ENCODE measurements at regions not wholly inside any gene's neighbourhood (a gene's known extent, or its start where the extent isn't known, plus 50 kb on each side); places are given as distances from the start of the nearest gene placed in this dataset.

DNA sequence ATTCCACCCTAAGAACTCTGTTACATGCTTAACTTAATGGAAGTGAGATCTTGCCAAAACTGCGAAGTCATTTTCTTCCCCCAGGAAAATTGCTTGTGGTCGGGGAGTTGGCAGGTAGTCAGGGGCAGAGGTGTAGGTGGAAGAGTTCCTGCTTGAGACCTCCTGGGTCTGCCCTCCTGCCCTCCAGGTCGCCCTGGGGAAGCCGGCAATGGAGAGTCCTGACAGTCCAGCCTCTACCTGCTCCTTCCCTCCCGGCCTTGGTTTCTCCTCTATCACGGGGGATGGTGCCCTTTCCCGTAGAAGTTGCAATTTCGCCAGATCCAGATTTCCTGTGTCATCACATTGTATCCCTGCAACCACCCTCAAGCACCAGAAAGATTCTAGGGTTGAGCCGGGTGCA, 463.8 kb downstream of the MATN1 start:
- no peak for DNase-seq

DNA sequence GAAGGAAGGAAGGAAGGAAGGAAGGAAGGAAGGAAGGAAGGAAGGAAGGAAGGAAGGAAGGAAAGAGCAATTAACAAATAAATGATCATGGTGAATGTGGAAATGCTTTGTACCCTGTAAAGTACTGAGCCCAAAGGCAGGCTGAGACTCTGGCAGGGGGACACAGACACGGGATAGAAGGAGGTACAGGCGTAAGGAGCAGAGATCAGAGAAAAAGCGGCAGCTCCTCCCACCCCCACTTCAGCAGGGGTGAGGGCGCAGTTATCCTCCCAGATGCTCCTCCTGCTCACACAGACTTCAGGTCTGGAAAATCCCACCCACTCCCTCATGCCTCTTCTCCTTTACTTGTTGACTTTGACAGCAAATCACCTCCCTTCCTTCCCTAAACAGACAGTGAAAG, 464.5 kb downstream of the MATN1 start:
- DNase-seq, result no peak

DNA sequence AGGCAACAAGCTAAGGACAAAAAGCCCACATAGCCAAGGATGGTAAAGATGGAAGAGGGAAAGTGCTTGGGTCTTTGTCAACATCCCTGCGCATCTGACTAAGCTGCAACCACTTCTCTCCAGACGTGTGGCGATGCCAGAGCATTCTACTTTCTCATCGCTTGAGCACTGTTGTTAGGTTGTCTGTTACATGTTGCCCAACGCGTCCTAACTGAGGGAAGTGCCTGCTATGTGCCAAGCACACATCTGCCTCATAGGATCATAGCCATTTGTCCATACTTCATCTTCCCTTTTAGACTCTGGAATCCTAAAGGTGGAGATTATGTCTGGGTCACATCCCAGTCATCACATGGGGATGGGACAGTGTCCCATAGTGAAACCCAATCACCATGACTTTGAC, 464.9 kb downstream of the MATN1 start:
- DNase-seq, result no peak

DNA sequence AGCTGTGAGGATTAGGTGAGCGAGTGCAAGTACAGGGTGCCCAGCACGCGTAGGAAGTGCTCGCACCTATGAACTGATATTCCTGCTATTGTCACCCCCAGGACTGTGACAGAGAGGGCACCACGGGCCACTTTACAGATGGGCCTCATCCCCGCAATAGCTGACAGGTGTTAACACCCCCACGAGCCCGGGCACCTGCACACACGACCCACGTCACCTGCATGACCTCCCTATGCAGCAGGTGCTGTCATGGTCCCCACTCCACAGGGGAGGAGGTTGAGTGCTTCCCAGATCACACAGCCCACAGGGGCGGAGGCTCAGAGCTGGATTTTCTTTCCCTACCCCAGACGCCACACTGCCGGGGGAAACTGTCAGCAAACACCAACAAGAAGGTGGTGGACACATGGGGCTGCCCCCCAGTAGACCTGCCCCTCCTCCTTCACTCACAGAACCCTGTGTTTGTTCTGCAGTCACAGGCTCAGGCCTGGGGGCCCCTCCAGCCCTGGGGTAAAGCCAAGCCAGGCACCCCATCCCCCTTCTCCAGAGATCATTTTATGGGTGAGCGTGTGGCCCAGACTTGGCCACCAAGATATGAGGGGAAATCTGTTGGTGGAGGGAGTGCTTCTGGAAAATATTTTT, 465.5 kb downstream of the MATN1 start:
- no peak for DNase-seq

DNA sequence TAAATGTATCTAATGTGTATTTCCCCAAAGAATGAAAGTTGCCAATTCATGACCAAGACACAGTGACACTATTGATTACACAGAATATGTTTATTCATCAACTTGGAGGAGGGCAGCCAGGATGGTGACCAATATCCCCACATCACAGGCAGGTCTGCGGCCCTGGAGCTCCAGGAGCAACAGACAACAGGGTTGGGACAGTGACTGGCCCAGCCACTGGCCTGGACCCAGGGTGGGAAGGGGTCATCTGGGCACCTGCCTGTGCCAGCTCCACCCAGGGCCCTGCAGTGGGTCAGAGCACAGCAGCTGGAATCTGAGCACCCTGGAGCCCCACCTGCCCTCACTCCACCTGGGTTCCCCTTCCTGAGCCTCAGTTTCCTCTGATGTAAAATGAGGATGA, 466.1 kb downstream of the MATN1 start:
- DNase-seq, result no peak

DNA sequence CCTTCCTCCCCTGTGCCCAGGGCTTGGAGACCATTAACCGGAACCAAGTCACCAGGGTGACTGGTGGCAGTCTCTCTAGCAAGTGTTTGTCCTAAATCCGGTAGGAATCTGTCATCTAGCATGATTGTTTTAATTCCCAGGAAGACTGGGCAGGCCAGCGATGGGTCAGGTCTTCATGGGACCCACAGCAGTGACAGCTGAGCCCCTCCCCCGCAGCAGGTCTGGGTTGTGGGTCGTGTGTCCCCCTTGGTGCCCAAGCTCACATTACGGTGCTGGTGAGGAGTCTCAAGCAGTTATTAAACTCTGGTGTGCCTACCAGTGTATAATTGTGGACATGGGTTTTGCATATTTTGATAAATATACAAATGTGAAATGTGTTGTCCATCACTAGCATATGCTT, 466.5 kb downstream of the MATN1 start:
- no peak for DNase-seq

DNA sequence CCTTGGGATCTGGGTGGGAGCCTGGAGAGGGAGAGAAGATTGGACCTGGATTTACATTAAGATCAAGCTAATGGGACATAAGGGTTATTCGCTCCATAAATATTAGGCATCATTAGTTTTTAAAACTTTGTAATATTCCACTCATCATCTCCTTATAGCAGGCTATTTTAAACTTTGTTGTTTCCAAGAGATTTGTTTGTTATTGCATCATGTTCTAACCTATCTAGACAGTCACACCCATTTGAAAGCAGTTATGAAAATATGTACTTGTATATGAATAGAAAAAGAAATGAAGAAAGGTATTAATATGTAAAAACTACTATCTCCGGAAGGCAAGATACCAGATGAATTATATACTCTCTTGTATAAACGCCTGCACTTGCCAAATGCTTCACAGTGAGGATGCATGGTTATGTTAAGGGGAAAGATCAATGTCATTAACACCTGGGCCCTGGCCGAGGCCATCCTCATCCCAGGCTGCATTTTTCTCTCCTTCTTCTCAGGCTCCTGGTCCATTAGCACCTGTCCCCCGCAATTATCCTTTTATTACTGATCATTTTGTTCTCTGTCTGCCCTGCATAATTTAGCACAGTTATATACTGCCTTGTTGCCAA, 468.2 kb downstream of the MATN1 start:
- DNase-seq, result no peak

DNA sequence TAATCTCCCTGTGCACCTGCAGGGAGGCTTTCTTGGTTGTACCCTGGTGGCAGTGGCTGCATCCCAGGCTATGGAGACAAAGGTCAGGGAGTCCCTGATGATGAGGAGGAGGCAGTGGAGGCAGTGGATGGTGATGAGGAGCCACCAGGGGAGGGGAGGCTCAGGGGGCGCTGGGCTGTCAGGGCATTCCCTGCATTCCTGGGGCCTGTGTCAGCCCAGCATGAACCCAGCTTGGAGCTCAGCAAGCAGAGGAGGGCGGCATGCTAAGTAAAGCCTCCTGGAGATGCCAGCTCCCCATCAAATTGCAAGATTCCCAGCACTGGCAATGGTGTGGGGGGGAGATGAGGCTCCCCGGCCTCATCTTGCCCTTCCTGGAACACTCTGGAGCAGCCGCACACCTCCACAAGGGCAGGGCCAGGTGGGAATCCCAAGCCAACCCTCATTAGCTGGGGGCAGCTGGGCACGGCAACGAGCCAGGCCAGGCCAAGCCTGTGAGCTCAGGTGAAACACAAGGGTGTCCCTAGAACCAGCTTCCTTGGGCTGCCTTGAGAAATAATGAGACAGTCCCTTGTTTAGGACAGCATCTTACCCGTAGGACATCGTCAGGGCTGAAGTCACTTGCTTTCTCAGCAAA, 469.5 kb downstream of the MATN1 start:
- no peak for DNase-seq

DNA sequence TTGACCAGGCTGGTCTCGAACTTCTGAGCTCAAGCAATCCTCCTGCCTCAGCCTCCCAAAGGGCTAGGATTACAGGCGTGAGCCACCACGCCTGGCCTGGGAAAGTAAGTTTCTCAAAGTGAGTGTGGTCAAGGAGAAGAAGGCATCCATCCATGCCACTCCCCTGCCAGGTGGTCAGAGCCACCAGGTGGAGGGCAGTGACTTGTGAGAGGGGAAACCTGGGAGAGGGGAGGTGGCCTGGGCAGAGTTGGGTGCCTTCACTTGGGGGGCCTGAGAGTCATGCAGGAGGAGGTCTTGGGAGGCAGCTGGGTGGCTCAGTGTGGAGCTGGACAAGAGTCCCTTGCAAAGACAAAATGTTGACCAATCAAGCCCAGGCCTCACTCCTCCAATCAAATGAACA, 470.0 kb downstream of the MATN1 start:
- DNase-seq, result no peak

DNA sequence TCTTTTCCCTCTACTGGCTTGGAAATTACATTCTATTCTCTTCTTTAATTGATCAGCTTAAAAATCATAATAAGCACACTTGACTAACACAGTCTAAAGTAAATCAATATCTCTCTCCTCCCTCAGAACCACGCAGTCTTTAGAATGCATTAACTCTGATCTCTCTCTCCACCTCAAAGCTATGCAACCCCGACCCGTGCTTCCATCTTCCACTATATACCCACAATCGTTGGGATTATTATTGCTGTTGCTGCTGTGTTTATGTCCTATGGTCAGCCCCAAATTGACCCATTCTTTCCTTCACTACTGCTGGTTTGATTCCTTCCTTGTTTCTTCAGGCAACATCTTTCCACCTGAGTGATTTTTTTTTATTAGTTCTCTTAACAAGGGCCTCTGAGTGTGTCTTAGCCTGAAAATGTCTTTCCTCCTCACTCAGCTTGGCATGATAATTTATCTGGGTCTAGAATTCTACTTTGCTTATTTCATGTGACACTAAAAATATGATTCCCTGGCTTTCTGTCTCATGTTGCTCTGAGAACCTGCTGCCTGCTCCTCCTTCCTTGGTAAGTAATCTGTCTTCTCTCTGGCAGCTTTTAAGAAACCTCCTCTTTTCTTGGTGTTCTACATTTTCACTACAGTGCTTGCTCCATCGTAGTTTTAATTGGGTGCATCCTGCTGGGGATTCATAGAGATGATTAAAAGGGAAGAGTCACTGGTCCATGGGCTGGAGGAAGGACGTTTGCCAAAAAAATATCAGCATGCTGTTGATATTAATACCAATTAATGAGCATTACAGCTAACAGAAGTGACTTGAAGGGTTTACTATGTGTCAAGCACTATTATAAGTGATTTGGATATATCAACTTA, 472.2 kb downstream of the MATN1 start:
- DNase-seq, result no peak

DNA sequence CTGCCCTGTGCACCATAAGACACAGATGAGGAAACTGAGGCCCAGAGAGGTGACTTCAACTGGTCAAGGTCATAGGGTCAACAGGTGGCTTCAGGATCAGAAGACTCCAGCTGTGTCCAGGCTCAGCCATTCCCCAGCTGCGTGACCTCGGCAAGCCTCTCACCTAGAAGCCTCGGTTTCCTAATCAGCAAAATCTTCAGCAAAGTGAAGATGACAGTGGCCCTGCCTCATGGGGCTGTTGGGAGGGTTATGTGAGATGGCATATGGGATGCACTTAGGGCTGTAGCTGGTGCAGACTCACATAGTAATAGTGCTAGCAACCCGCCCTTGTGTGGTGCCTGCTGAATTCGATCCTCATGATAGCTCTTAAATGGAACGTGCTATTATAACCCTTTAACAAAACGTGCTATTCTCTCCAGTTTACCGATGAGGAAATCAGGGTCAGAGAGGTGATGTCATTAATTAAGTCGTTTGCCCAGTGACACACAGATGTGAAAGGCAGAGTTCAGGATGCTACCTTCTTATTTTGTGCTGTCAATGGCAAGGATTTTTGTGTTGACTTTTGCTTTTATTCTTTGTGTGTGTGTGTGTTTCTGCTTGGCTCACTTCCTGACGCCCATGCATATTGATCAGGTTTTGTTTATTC, 472.9 kb downstream of the MATN1 start:
- no peak for DNase-seq

DNA sequence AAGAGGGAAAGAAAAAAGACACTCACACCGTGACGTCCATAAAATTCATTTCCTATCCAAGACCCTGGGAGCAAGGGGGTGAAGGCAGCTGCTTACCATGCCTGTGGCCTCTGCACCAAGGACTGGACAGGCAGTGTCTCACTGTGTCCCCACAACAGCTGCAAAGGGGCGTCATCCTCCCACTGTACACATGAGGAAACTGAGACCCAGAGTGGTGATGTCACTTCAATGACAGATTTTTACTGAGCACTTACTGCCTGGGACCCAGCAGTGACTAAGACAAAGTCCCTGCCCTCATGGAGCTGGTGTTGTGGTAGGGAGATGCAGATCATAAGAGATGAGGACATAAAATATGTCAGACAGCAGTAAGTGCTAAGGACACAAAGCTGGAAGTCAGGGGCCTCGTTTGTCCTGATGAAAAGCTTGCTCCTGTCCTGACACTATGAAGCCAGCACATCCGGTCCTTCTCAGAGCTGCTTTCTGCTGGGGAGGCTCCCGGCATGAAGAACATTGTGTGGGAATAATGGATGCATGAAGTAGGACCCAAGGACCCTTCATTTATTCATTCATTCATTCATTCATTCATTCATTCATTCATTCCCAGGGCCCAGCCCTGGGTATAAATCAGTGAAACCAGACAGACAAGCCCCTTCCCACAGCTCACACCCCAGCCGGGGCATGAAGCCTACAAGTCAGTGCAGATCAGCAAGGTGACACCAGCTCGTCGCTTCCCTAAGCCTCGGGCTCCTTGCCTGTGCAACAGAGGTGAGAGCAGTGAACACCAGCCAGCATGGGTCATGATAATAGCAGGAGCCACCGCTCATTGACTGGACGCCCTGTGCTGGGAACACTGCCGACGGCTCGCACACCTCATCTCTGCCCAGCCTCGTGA, 473.7 kb downstream of the MATN1 start:
- DNase-seq, result no peak

DNA sequence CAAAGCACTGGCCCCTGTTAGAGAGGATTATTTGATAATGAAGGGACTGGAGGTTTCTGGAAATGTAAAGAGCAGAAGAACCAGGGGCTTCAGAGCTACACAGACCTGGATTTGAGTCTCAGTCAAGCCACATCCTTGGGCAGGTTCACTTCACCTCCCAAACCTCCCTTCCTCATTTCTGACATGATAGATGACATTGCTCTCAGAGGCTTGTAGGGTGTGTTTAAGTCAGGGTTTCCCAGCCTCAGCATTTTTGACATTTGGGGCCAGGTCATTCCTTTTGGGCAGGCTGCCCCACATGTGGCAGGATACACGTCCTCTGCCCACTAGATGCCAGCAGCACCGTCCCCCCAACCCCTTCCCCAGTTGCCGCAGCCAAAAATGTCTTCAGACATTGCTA, 474.6 kb downstream of the MATN1 start:
- DNase-seq, result no peak

DNA sequence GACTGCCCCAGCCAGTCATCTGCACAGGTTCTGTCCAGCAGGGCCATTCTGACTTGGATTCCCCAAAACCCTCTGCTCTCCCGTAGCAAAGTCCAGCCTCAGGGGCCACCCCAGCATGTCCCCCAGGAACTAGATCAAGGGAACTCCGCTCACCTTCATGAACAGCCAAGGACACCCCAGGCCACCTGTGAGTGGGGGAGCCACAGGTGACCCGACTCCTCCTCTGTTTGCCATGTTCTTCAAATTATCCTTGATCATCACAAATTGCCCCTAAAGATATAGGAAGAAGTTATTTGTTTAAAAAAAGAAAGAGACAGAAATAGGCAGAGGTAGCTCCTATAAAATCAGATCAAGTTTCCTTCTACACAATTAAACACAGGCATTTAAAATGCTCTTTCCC, 475.0 kb downstream of the MATN1 start:
- DNase-seq, result no peak

DNA sequence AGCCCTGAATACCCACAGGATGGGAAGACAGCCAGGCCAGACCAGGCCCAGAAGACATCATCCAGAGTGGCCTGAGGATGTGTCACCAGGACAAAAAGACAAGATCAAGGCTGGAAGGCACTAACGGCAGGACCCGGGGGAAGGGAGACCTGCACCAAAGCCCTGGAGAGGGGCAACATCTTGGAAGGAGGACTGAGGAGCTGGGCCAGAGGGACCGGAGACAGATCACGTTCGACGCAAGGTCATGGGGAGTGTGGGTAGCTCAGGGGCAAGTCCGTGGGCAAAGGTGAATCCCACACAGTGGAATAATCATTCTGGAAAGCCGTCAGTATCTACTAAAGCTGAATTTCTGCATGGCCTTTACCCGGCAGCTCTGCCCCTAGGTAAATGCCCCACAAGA, 478.6 kb downstream of the MATN1 start:
- DNase-seq, result no peak

DNA sequence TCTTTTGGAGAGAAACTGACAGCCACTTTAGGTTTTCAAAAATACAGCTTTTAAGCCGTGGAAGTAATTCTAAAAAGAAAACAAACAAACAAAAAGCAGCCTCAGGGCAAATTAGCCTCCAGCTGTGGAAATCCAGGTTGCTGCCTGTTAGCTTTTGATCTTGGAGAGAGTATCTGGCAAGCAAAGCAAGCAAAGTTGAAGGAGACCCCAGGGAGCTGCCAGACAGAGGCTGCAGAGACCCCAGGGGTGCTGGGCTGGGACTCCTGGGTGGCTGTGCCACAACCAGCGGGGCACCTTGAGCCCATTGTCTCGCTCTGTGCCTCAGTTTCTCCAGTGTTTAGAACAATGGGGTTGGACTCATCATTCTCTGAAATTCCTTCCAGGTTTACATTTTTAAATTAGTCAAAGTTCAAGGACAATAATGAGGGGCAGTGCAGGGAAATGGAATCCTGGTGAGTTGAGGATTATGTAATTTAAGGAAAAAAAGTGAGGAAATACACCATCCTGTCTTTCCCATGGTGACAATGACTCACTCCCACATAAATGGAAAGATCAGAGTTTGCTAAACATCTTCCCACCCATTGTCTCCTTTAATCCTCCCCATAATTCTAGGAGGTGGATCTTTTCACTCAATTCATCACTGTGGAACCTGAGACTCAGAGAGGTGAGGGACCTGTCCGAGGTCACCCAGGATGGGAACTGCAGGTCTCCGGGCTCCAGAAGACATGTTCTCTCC, 480.5 kb downstream of the MATN1 start:
- DNase-seq, result no peak

DNA sequence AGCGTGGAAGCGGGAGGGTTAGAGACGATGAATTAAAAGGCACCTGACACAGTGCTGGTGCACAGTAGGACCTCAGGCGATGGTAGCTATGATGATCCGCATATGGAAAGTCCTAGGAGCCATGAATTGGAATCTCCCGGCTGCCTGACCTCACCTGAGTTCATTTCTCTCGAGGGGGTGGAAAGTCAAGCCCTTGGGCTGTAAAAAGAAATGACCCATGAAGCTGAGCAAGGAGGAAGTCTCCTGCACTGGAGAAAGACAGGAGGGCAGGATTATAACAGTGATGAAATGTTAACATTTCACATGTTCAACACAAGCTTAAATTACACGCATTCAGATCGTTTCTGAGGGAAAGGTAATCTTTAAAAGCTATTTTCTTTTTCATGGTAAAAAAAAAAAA, 481.2 kb downstream of the MATN1 start:
- no peak for DNase-seq

DNA sequence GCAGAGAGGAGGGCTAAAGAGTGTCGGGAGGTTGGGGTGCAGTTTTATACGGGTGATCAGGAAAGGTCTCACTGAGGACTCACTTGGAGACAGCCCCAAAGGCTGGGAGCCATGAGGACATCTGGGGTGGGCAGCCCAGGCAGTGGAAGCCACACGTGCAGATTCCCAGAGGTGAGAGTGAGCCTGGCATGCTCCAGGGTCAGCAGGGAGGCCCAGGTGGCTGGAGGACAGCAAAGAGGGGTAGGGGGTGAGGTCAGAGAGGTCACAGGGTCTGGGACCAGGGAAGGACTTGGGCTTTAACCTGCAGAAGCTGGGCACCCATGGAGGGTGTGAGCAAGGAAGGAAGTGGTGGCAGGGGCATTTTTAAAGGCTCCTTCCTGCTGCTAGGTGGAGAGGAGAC, 481.7 kb downstream of the MATN1 start:
- DNase-seq, result no peak

DNA sequence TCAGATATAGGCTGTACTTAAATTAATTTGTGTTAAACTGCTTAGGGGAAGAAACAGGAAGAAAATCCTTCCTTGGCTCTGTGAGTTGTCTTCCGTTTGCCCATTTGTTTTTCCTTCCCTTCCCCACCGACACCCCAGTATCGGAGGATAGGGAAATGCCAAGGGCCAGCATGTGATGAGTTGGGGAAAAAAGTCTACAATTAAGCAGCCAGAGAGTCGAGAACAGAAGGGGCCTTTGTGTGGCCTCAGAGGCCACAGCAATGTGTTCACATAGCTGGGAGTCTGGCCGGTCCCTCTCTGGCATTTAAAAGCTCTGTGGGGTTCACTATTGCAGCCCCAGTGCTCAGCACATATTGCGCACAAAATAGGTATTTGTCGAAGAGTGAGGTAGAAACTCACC, 489.3 kb downstream of the MATN1 start:
- no peak for DNase-seq

DNA sequence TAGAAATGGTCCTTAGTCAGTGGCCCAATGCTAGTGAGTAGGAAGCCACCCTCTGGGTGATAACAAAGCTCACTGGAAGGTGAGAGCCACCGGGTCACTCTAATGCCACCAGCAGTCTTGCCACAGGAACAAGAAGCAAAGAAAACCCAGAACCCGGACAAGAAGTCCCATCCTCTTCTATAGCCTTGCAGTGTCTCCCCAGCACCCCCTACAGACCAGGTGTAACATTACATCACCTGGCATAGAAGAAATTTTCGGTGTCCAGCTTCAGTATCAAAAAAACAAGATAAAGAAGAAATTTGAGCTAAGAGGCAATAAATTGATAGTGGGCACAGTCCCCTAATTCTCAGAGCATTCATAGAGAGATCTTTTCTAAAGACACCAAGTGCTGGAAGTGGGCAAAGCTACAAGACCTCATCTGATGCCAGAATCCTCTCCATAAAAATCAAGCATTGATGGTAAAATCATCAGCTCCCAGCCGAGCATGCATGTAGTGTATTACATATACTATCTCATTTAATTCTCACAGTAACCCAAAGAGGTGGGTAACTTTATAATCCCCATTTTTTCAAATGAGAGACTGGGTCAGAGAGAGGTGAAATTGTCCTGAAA, 491.0 kb downstream of the MATN1 start:
- peak in 1 of 2 donors; percentile 17 for DNase-seq

DNA sequence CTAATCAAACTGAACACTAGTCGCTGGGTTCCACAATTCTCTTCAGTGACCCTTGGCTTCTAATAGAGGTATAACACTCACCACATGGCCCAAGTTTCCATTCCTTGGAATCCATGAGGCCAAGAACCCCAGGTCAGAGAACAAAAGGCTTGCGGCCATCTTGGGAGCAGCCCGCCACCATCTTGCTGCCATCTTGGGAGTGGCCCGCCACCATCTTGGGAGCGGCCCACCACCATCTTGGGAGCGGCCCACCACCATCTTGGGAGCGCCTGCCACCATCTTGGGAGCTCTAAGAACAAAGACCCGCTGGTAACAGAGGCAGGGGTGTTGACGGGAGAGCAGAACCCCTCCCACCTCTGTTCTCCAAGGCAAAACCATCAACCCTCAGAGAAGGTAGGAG, 493.4 kb downstream of the MATN1 start:
- no peak for DNase-seq

All from CD4-positive, alpha-beta T cell treated with Interleukin-1 beta for 1 hour (primary cell).